ENCODE measurements at regions not wholly inside any gene's neighbourhood (a gene's known extent, or its start where the extent isn't known, plus 50 kb on each side); places are given as distances from the start of the nearest gene placed in this dataset.

DNA sequence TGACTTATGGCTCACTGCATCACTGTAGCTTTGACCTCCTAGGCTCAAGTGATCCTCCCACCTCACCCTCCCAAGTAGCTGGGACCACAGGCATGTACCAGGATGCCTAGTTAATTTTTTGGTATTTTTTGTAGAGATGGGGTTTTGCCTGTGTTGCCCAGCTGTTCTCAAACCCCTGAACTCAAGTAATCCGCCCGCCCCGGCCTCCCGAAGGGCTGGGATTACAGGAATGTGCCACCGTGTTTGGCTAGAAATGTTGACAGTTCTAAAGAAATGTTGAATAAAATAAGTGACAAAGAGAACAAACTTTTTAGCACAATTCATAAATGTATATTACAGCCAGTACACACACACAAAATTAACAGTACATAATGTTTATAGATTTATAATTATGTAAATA, 1586.1 kb downstream of the NCAM2 start:
- no peak for TF ChIP-seq CTCF (IDR thresholded peaks at IDR 0.05)
- TF ChIP-seq POLR2A (IDR thresholded peaks at IDR 0.05) = no peak

Data from Peyer's patch (tissue), 4 donors.